ENCODE measurements at regions not wholly inside any gene's neighbourhood (a gene's known extent, or its start where the extent isn't known, plus 50 kb on each side); places are given as distances from the start of the nearest gene placed in this dataset.

GRCh38 chr14:22233377-22233776, 355.6 kb downstream of the DAD1 start:
- no peak overlapping the region for H3K27ac ChIP-seq
- intact Hi-C loops (cut with DNase I; ENCODE audit: low total_unique reads): no loop called here
- no peaks in the 10 kb centered on the region for H3K36me3 ChIP-seq
- TF ChIP-seq POLR2A (IDR thresholded peaks at IDR 0.05): no peak
- no peak for TF ChIP-seq CTCF (IDR thresholded peaks at IDR 0.05)
- TF ChIP-seq POLR2AphosphoS5 (IDR thresholded peaks at IDR 0.05): no peak
- no peak for DNase-seq (ENCODE audit: low spot score in 2 of 2)
- H3K4me1 ChIP-seq: no peaks in the 10 kb centered on the region
- H3K9me3 ChIP-seq: peaks cover 8 to 10% of the 10 kb centered on the region in 2 donors
- H3K27me3 ChIP-seq: no peaks in the 10 kb centered on the region
- no peak overlapping the region for H3K4me3 ChIP-seq

GRCh38 chr14:22232933-22233332, 356.1 kb downstream of the DAD1 start:
- Histone ChIP-seq H3K27ac (no peak overlapping the region), H3K9me3 (peaks cover 8 to 10% of the 10 kb centered on the region in 2 donors)
- intact Hi-C loops (cut with DNase I; ENCODE audit: low total_unique reads): no loop called here

GRCh38 chr14:22232486-22232885, 356.5 kb downstream of the DAD1 start:
- intact Hi-C loops (cut with DNase I; ENCODE audit: low total_unique reads): no loop called here
- H3K36me3 ChIP-seq: no peaks in the 10 kb centered on the region
- DNase-seq (ENCODE audit: low spot score in 2 of 2): no peak
- H3K4me3 ChIP-seq: no peak overlapping the region
- no peaks in the 10 kb centered on the region for H3K27me3 ChIP-seq
- no peak overlapping the region for H3K27ac ChIP-seq
- H3K9me3 ChIP-seq: peaks cover 8 to 10% of the 10 kb centered on the region in 2 donors
- no peak for TF ChIP-seq POLR2A (IDR thresholded peaks at IDR 0.05)
- no peak for TF ChIP-seq CTCF (IDR thresholded peaks at IDR 0.05)
- TF ChIP-seq POLR2AphosphoS5 (IDR thresholded peaks at IDR 0.05): no peak
- no peaks in the 10 kb centered on the region for H3K4me1 ChIP-seq

More at GRCh38 chr14:22232933-22233332, 356.1 kb downstream of the DAD1 start:
- TF ChIP-seq CTCF (IDR thresholded peaks at IDR 0.05): no peak
- TF ChIP-seq POLR2A (IDR thresholded peaks at IDR 0.05): no peak
- TF ChIP-seq POLR2AphosphoS5 (IDR thresholded peaks at IDR 0.05): no peak
- H3K27me3 ChIP-seq: no peaks in the 10 kb centered on the region
- no peaks in the 10 kb centered on the region for H3K4me1 ChIP-seq
- H3K4me3 ChIP-seq: no peak overlapping the region
- no peak for DNase-seq (ENCODE audit: low spot score in 2 of 2)
- H3K36me3 ChIP-seq: no peaks in the 10 kb centered on the region

GRCh38 chr14:22231018-22231417, 358.0 kb downstream of the DAD1 start:
- H3K9me3 ChIP-seq: peaks cover 8 to 10% of the 10 kb centered on the region in 2 donors
- H3K4me3 ChIP-seq: no peak overlapping the region
- no peak for DNase-seq (ENCODE audit: low spot score in 2 of 2)
- no peaks in the 10 kb centered on the region for H3K4me1 ChIP-seq
- no peaks in the 10 kb centered on the region for H3K36me3 ChIP-seq
- no peak for TF ChIP-seq CTCF (IDR thresholded peaks at IDR 0.05)
- no peak for TF ChIP-seq POLR2A (IDR thresholded peaks at IDR 0.05)
- no peak for TF ChIP-seq POLR2AphosphoS5 (IDR thresholded peaks at IDR 0.05)
- H3K27ac ChIP-seq: no peak overlapping the region
- H3K27me3 ChIP-seq: no peaks in the 10 kb centered on the region
- intact Hi-C loops (cut with DNase I; ENCODE audit: low total_unique reads): no loop called here

- TF ChIP-seq POLR2AphosphoS5 (IDR thresholded peaks at IDR 0.05): no peak
- Histone ChIP-seq H3K4me1 (no peaks in the 10 kb centered on the region), H3K27me3 (no peaks in the 10 kb centered on the region), H3K27ac (no peak overlapping the region), H3K4me3 (no peak overlapping the region), H3K36me3 (no peaks in the 10 kb centered on the region), H3K9me3 (peaks cover 8 to 10% of the 10 kb centered on the region in 2 donors)
- intact Hi-C loops (cut with DNase I; ENCODE audit: low total_unique reads): no loop called here
- DNase-seq (ENCODE audit: low spot score in 2 of 2): no peak
These were observed 358.5 kb downstream of the DAD1 start for GRCh38 chr14:22230517-22230916.

GRCh38 chr14:22227084-22227483, 361.9 kb downstream of the DAD1 start:
- DNase-seq (ENCODE audit: low spot score in 2 of 2): no peak
- Histone ChIP-seq H3K36me3 (no peaks in the 10 kb centered on the region), H3K27ac (no peak overlapping the region), H3K4me3 (no peak overlapping the region), H3K9me3 (peaks cover 0 to 3% of the 10 kb centered on the region in 2 donors), H3K27me3 (no peaks in the 10 kb centered on the region), H3K4me1 (no peaks in the 10 kb centered on the region)
- no peak for TF ChIP-seq POLR2AphosphoS5 (IDR thresholded peaks at IDR 0.05)
- TF ChIP-seq POLR2A (IDR thresholded peaks at IDR 0.05): no peak
- no peak for TF ChIP-seq CTCF (IDR thresholded peaks at IDR 0.05)
- intact Hi-C loops (cut with DNase I; ENCODE audit: low total_unique reads): no loop called here
